Common myeloid progenitor, CD34-positive (primary cell): ENCODE measurements at regions not wholly inside any gene's neighbourhood (a gene's known extent, or its start where the extent isn't known, plus 50 kb on each side); places are given as distances from the start of the nearest gene placed in this dataset.

ENCODE experiments used
- CTCF ChIA-PET: fragments of 350-600 bp; sonication (Branson Sonifier 250); formaldehyde crosslinking; loops from one replicate; lab custom pipeline; 2021; ENCODE audit warnings: antibody characterized with exemption; lab: Charles Lee
- POLR2A ChIA-PET: fragments of 350-600 bp; sonication (Branson Sonifier 250); formaldehyde crosslinking; loops from one replicate; lab custom pipeline; 2021; ENCODE audit warnings: antibody characterized with exemption; lab: Charles Lee
- DNase-seq, 3 donors: peaks; one replicate each; pipeline versions ENCODE4 v3.0.0 to v3.0.0-alpha.2; 2013
- H3K27ac ChIP-seq, 2 experiments: 1 replicate in 1 of 2; 2 replicates in 1 of 2; pipeline ENCODE4 v1.7.0; 2013; ENCODE audit warnings: inconsistent platforms in 2 of 2, low read length in 2 of 2, mild to moderate bottlenecking in 2 of 2, low read depth in 1 of 2, moderate library complexity in 1 of 2; ENCODE audit not compliant: severe bottlenecking in 2 of 2, insufficient read depth in 1 of 2, poor library complexity in 1 of 2
- H3K27me3 ChIP-seq, 5 experiments: replicated peaks in 2 of 5; 1 replicate in 3 of 5; 2 replicates in 2 of 5; pipeline versions ENCODE4 v1.6.1 to v1.7.0; 2013; ENCODE audit warnings: low read length in 4 of 5, mild to moderate bottlenecking in 2 of 5, moderate library complexity in 2 of 5, inconsistent platforms in 1 of 5; ENCODE audit not compliant: insufficient read depth in 5 of 5, control insufficient read depth in 4 of 5
- H3K36me3 ChIP-seq, 4 experiments: 1 replicate in 2 of 4; 2 replicates in 2 of 4; pipeline versions ENCODE4 v1.6.1 to v1.7.0; 2013; ENCODE audit warnings: low read length in 3 of 4, control low read depth in 1 of 4, mild to moderate bottlenecking in 1 of 4; ENCODE audit not compliant: control insufficient read depth in 4 of 4, insufficient read depth in 4 of 4
- H3K4me1 ChIP-seq, 4 experiments: 1 replicate in 3 of 4; 2 replicates in 1 of 4; pipeline versions ENCODE4 v1.6.1 to v1.7.1; 2013; ENCODE audit warnings: low read length in 3 of 4, mild to moderate bottlenecking in 3 of 4, control low read depth in 1 of 4, inconsistent platforms in 1 of 4, moderate library complexity in 1 of 4; ENCODE audit not compliant: control insufficient read depth in 4 of 4, insufficient read depth in 4 of 4; ENCODE audit errors: control extremely low read depth in 1 of 4
- H3K4me3 ChIP-seq, 7 experiments: 1 replicate in 4 of 7; 2 replicates in 3 of 7; pipeline versions ENCODE4 v1.5.1 to v1.7.0; 2013; ENCODE audit warnings: mild to moderate bottlenecking in 7 of 7, low read length in 6 of 7, moderate library complexity in 6 of 7, inconsistent platforms in 2 of 7, low read depth in 2 of 7, control low read depth in 1 of 7; ENCODE audit not compliant: insufficient read depth in 4 of 7, control insufficient read depth in 1 of 7; ENCODE audit errors: extremely low read depth in 1 of 7
- H3K9me3 ChIP-seq, 5 experiments: 1 replicate in 4 of 5; 2 replicates in 1 of 5; pipeline versions ENCODE4 v1.6.1 to v1.7.1; 2013; ENCODE audit warnings: low read length in 4 of 5, mild to moderate bottlenecking in 2 of 5, inconsistent platforms in 1 of 5, low read depth in 1 of 5, moderate library complexity in 1 of 5; ENCODE audit not compliant: control insufficient read depth in 4 of 5, insufficient read depth in 2 of 5; ENCODE audit errors: control extremely low read depth in 1 of 5
- WGBS: methylation state at CpG from one replicate; pipeline ENCODE4 v1.1.5; 2013; ENCODE audit not compliant: insufficient coverage; 5-methylcytosine and 5-hydroxymethylcytosine counted together

GRCh38 chr1:209435654-209436566 lies 147.6 kb upstream of the CAMK1G start:
- no peak overlapping the region for H3K27ac ChIP-seq
- no peaks in the 10 kb centered on the region for H3K9me3 ChIP-seq
- peaks cover 0 to 8% (median 0%) of the 10 kb centered on the region in 4 experiments for H3K4me1 ChIP-seq
- H3K36me3 ChIP-seq = no peaks in the 10 kb centered on the region
- POLR2A ChIA-PET = interaction anchor here (0.7 kb wide), 2 partner anchors 18 to 81 kb away, joined by 3 to 5 read pairs; no protein-coding TSS in a partner anchor
- no peak overlapping the region for H3K4me3 ChIP-seq
- 0% methylated on average over 1 of the region's 6 CpGs for WGBS
- CTCF ChIA-PET = interaction anchor here (0.8 to 4.0 kb wide), 17 partner anchors 8 to 233 kb away, joined by 3 to 19 read pairs (median 4); no protein-coding TSS in a partner anchor
- no peaks in the 10 kb centered on the region for H3K27me3 ChIP-seq
- peak; percentile 49 to 75 (median 63) for DNase-seq

- H3K4me1 ChIP-seq = peaks cover 0 to 2% (median 0%) of the 10 kb centered on the region in 4 experiments
- 100% methylated on average over 2 of the region's 3 CpGs for WGBS
- H3K9me3 ChIP-seq = no peaks in the 10 kb centered on the region
- ChIA-PET POLR2A (no interaction called here), CTCF (no interaction called here)
- DNase-seq = no peak
- H3K36me3 ChIP-seq = no peaks in the 10 kb centered on the region
- no peak overlapping the region for H3K27ac ChIP-seq
- no peaks in the 10 kb centered on the region for H3K27me3 ChIP-seq
- H3K4me3 ChIP-seq = no peak overlapping the region
Observed at GRCh38 chr1:209439828-209440227, 143.7 kb upstream of the CAMK1G start.

- POLR2A ChIA-PET = no interaction called here
- CTCF ChIA-PET = interaction anchor here (0.9 to 1.8 kb wide), 7 partner anchors 8 to 236 kb away, joined by 3 to 4 read pairs (median 3); no protein-coding TSS in a partner anchor
- H3K4me1 ChIP-seq = no peaks in the 10 kb centered on the region
- no peaks in the 10 kb centered on the region for H3K36me3 ChIP-seq
- no peak overlapping the region for H3K27ac ChIP-seq
- H3K9me3 ChIP-seq = no peaks in the 10 kb centered on the region
- WGBS = 100% methylated on average over 3 of the region's 5 CpGs
- H3K4me3 ChIP-seq = no peak overlapping the region
- DNase-seq = no peak
- H3K27me3 ChIP-seq = no peaks in the 10 kb centered on the region
Observed at GRCh38 chr1:209443361-209443931, 140.1 kb upstream of the CAMK1G start.

GRCh38 chr1:209443975-209444651 lies 139.4 kb upstream of the CAMK1G start:
- H3K9me3 ChIP-seq = no peaks in the 10 kb centered on the region
- no peaks in the 10 kb centered on the region for H3K27me3 ChIP-seq
- ChIA-PET CTCF (interaction anchor here (0.9 to 1.8 kb wide), 7 partner anchors 9 to 236 kb away, joined by 3 to 4 read pairs (median 3); no protein-coding TSS in a partner anchor), POLR2A (no interaction called here)
- no peak overlapping the region for H3K27ac ChIP-seq
- no peaks in the 10 kb centered on the region for H3K36me3 ChIP-seq
- WGBS = 84% methylated on average over 3 of the region's 3 CpGs
- no peak for DNase-seq
- H3K4me3 ChIP-seq = no peak overlapping the region
- H3K4me1 ChIP-seq = no peaks in the 10 kb centered on the region

GRCh38 chr1:209444961-209445360 lies 138.6 kb upstream of the CAMK1G start:
- H3K27ac ChIP-seq = no peak overlapping the region
- ChIA-PET CTCF (interaction anchor here (1.0 to 1.8 kb wide), 4 partner anchors 8 to 45 kb away, joined by 3 to 4 read pairs (median 4); no protein-coding TSS in a partner anchor), POLR2A (no interaction called here)
- H3K4me1 ChIP-seq = no peaks in the 10 kb centered on the region
- no peaks in the 10 kb centered on the region for H3K27me3 ChIP-seq
- no peaks in the 10 kb centered on the region for H3K9me3 ChIP-seq
- no peak overlapping the region for H3K4me3 ChIP-seq
- DNase-seq = no peak
- H3K36me3 ChIP-seq = no peaks in the 10 kb centered on the region
- WGBS = 100% methylated on average over 1 of the region's 3 CpGs

- DNase-seq = no peak
- 100% methylated on average over 2 of the region's 5 CpGs for WGBS
Observed at GRCh38 chr1:209445576-209445975, 137.9 kb upstream of the CAMK1G start.

More at GRCh38 chr1:209445576-209445975, 137.9 kb upstream of the CAMK1G start:
- ChIA-PET POLR2A (no interaction called here), CTCF (interaction anchor here (1.0 to 1.8 kb wide), 3 partner anchors 8 to 18 kb away, joined by 3 to 4 read pairs (median 4); no protein-coding TSS in a partner anchor)
- no peaks in the 10 kb centered on the region for H3K36me3 ChIP-seq
- H3K4me1 ChIP-seq = no peaks in the 10 kb centered on the region
- H3K27ac ChIP-seq = no peak overlapping the region
- no peak overlapping the region for H3K4me3 ChIP-seq
- no peaks in the 10 kb centered on the region for H3K27me3 ChIP-seq
- H3K9me3 ChIP-seq = no peaks in the 10 kb centered on the region
